HL-60 (cell line): ENCODE measurements at regions not wholly inside any gene's neighbourhood (a gene's known extent, or its start where the extent isn't known, plus 50 kb on each side); places are given as distances from the start of the nearest gene placed in this dataset.

Source experiments
- CTCF ChIP-seq: IDR thresholded peaks from one replicate; pipeline ENCODE4 v1.5.1; 2011; ENCODE audit warnings: low read length, control low read depth, inconsistent platforms; ENCODE audit not compliant: insufficient read depth
- GABPA ChIP-seq: IDR thresholded peaks from 2 replicates; pipeline ENCODE4 v1.6.1; 2012; ENCODE audit warnings: low read depth
- POLR2AphosphoS5 ChIP-seq: IDR thresholded peaks from 2 replicates; pipeline ENCODE4 v1.6.1; 2012; ENCODE audit warnings: low read depth
- REST ChIP-seq: IDR thresholded peaks from 2 replicates; pipeline ENCODE4 v1.6.1; 2012; ENCODE audit warnings: low read depth; ENCODE audit not compliant: insufficient replicate concordance

- no peak for TF ChIP-seq POLR2AphosphoS5
- TF ChIP-seq CTCF: no peak
- TF ChIP-seq REST: no peak
- no peak for TF ChIP-seq GABPA
Observed at GRCh38 chr2:149739171-149739882, 151.8 kb upstream of the MMADHC start.
